HepG2 (cell line): ENCODE measurements at regions not wholly inside any gene's neighbourhood (a gene's known extent, or its start where the extent isn't known, plus 50 kb on each side); places are given as distances from the start of the nearest gene placed in this dataset.

ENCODE experiments used
- CBX2 ChIP-seq, 2 experiments: fragments of 200-600 bp in 1 of 2; sonication (generic); formaldehyde crosslinking in 1 of 2; IDR thresholded peaks; 2 replicates each; pipeline versions ENCODE4 v1.7.0 to v1.8.1; 2018 to 2022; ENCODE audit warnings: low read depth in 2 of 2, low read length in 1 of 2, mild to moderate bottlenecking in 1 of 2, missing genetic modification reagents in 1 of 2
- CEBPB ChIP-seq: IDR thresholded peaks from 2 replicates; pipeline ENCODE4 v1.6.1; 2011; ENCODE audit warnings: low read depth, low read length, improper control_type of control experiment, borderline replicate concordance
- ELF1 ChIP-seq: sonication (generic); formaldehyde crosslinking; IDR thresholded peaks from 2 replicates; pipeline ENCODE4 v1.4.0; 2020; ENCODE audit warnings: missing genetic modification reagents
- GABPA ChIP-seq, 2 experiments: IDR thresholded peaks; 2 replicates each; pipeline ENCODE4 v1.6.1; 2011 to 2016; ENCODE audit warnings: low read depth in 2 of 2, low read length in 1 of 2, missing biosample characterization in 1 of 2, missing genetic modification characterization in 1 of 2
- MED1 ChIP-seq: sonication (generic); formaldehyde crosslinking; IDR thresholded peaks from 2 replicates; pipeline ENCODE4 v1.4.0; 2020; ENCODE audit warnings: missing genetic modification reagents
- NFIC ChIP-seq: IDR thresholded peaks from 2 replicates; pipeline ENCODE4 v1.6.1; 2012; ENCODE audit warnings: mild to moderate bottlenecking, low read length, inconsistent platforms
- POLR2A ChIP-seq, 2 experiments: IDR thresholded peaks; 2 replicates each; pipeline ENCODE4 v1.6.1; 2011; ENCODE audit warnings: low read depth in 2 of 2, low read length in 2 of 2, mild to moderate bottlenecking in 1 of 2, moderate library complexity in 1 of 2; ENCODE audit not compliant: insufficient read depth in 1 of 2
- TARDBP ChIP-seq: sonication (generic); formaldehyde crosslinking; IDR thresholded peaks from 2 replicates; pipeline ENCODE4 v1.8.0; 2022; ENCODE audit warnings: mild to moderate bottlenecking, missing genetic modification reagents
- ZBTB49 ChIP-seq: sonication (generic); formaldehyde crosslinking; IDR thresholded peaks from 2 replicates; pipeline ENCODE4 v1.4.0; 2020; ENCODE audit warnings: missing genetic modification reagents, borderline replicate concordance
- ZFP36L2 ChIP-seq: sonication (generic); formaldehyde crosslinking; IDR thresholded peaks from 2 replicates; pipeline ENCODE4 v1.4.0; 2020; ENCODE audit warnings: missing genetic modification reagents
- ZFYVE20 ChIP-seq: sonication (generic); formaldehyde crosslinking; IDR thresholded peaks from 2 replicates; pipeline ENCODE4 v1.8.0; 2023; ENCODE audit warnings: low read depth, mild to moderate bottlenecking, moderate library complexity, missing genetic modification reagents, borderline replicate concordance
- ZNF224 ChIP-seq: sonication (generic); formaldehyde crosslinking; IDR thresholded peaks from 2 replicates; pipeline ENCODE4 v1.5.0; 2020; ENCODE audit warnings: mild to moderate bottlenecking, missing genetic modification reagents
- ZNF451 ChIP-seq: sonication (generic); formaldehyde crosslinking; IDR thresholded peaks from 2 replicates; pipeline ENCODE4 v1.5.0; 2020; ENCODE audit warnings: mild to moderate bottlenecking, missing genetic modification reagents
- ZNF530 ChIP-seq: sonication (generic); formaldehyde crosslinking; IDR thresholded peaks from 2 replicates; pipeline ENCODE4 v1.5.0; 2020; ENCODE audit warnings: low read depth, mild to moderate bottlenecking, missing genetic modification reagents

GRCh38 chr9:32864971-32865370 is 81.6 kb downstream of the TMEM215 start:
- TF ChIP-seq MED1 (CRISPR knock-in tag) (no peak), POLR2A (IDR thresholded peaks at IDR 0.05; ENCODE audit: insufficient read depth in 1 of 2, low read depth in 2 of 2, low read length in 2 of 2) (no peak), ZNF530 (CRISPR knock-in tag) (no peak), TARDBP (no peak), ZNF224 (CRISPR knock-in tag) (no peak), CEBPB (no peak), ZNF451 (CRISPR knock-in tag) (no peak), GABPA (IDR thresholded peaks at IDR 0.05; ENCODE audit: low read depth, low read length) (no peak), GABPA (CRISPR knock-in tag; IDR thresholded peaks at IDR 0.05; ENCODE audit: low read depth) (no peak), CBX2 (IDR thresholded peaks at IDR 0.05; ENCODE audit: low read depth, low read length) (no peak), CBX2 (CRISPR knock-in tag; IDR thresholded peaks at IDR 0.05; ENCODE audit: low read depth) (no peak), ZBTB49 (CRISPR knock-in tag) (no peak), NFIC (no peak), ZFYVE20 (CRISPR knock-in tag) (no peak), ZFP36L2 (CRISPR knock-in tag) (no peak), ELF1 (no peak)
